Activated T-cell treated with anti-CD3 and anti-CD28 coated beads, Interleukin-2, amount 50 U/mL, for 4 hours (primary cell): ENCODE measurements at regions not wholly inside any gene's neighbourhood (a gene's known extent, or its start where the extent isn't known, plus 50 kb on each side); places are given as distances from the start of the nearest gene placed in this dataset.

Experiments
- ATAC-seq, 2 donors: fragments of 200-7000 bp; cut with Tn5 transposase; one replicate each; pipeline ENCODE4 v1.10.0; 2021
- DNase-seq: peaks from one replicate; pipeline ENCODE4 v3.0.0-alpha.2; 2020
- H3K27me3 Mint-ChIP-seq: one replicate; pipeline ENCODE4 v1.8.0; 2021; ENCODE audit warnings: low read depth, mixed read lengths
- H3K36me3 Mint-ChIP-seq: one replicate; pipeline ENCODE4 v1.8.0; 2022; ENCODE audit warnings: mixed read lengths; ENCODE audit not compliant: insufficient read depth
- H3K4me1 Mint-ChIP-seq: one replicate; pipeline ENCODE4 v1.8.0; 2021; ENCODE audit warnings: low read depth, mixed read lengths
- H3K4me3 Mint-ChIP-seq: one replicate; pipeline ENCODE4 v1.8.0; 2021; ENCODE audit warnings: mild to moderate bottlenecking, moderate library complexity, mixed read lengths
- H3K9me3 Mint-ChIP-seq: one replicate; pipeline ENCODE4 v1.8.0; 2021; ENCODE audit warnings: mixed read lengths

DNA sequence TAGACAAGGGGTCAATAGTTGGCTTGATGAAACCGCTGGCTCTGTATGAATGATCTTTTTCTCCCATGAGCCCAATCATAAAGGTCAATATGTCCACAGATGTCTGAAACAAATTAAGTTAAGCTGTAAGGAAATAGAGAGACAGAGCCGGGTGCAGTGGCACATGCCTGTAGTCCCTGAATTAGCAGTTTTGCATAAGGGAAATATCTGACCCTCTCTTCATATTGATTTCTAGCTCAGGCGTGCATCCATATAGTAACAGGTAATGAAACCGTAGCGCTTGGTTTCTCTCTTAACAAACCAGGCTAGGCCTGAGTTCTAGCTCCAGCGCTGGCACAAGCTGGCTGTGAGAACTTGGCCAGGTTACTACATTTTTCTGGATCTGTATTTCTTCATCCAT lies 118.1 kb upstream of the ERCC6L2 start:
- DNase-seq, result no peak
- Mint-ChIP-seq H3K36me3 (no peaks in the 10 kb centered on the region), H3K4me1 (no peaks in the 10 kb centered on the region), H3K27me3 (peaks cover 2% of the 10 kb centered on the region), H3K4me3 (no peak overlapping the region), H3K9me3 (no peaks in the 10 kb centered on the region)
- no peak for ATAC-seq

DNA sequence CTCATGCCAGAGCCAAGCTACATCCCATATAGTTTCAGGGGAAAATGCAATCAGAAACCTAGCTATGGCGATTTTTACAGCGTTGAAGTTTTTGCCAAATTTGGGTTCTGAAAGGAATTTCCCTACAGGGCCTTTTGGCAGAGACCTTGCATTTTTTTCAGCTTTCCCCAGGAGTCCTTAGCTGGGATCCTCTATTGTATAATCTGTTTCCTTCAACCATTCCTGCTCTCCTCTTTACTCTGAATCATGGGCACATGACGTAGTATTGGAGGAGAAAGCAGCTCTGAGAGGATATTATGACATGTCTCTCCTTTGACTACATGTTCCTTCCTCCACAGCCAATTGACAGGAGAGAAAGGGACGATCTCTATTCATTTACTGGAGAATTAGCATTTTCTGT lies 118.5 kb upstream of the ERCC6L2 start:
- Mint-ChIP-seq H3K9me3 (no peaks in the 10 kb centered on the region), H3K27me3 (peaks cover 2% of the 10 kb centered on the region), H3K4me3 (no peak overlapping the region), H3K4me1 (no peaks in the 10 kb centered on the region), H3K36me3 (no peaks in the 10 kb centered on the region)
- ATAC-seq (no peak), DNase-seq (no peak)

DNA sequence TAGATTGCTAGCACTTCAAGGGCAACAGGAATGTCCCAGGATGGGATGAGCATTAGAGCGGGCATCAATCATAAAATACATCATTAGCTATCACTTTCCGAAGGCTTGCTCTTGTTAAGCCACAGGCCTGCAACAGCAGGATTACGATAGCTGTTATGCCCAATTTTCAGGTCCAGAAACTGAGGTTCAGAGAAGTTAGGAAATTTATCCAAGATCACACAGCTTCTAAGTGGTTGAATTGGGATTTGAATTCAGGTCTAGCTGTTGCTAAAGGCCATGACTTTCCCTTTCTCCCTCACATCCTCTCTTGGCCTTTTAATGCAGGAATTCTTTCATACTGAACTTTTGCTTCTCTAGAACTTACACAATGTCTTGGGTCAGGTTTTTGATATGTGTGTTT lies 119.4 kb upstream of the ERCC6L2 start:
- H3K4me1 Mint-ChIP-seq, result peaks cover 1% of the 10 kb centered on the region
- H3K4me3 Mint-ChIP-seq, result no peak overlapping the region
- H3K36me3 Mint-ChIP-seq, result no peaks in the 10 kb centered on the region
- ATAC-seq, result no peak
- H3K9me3 Mint-ChIP-seq, result no peaks in the 10 kb centered on the region
- H3K27me3 Mint-ChIP-seq, result peaks cover 3% of the 10 kb centered on the region
- DNase-seq, result no peak

DNA sequence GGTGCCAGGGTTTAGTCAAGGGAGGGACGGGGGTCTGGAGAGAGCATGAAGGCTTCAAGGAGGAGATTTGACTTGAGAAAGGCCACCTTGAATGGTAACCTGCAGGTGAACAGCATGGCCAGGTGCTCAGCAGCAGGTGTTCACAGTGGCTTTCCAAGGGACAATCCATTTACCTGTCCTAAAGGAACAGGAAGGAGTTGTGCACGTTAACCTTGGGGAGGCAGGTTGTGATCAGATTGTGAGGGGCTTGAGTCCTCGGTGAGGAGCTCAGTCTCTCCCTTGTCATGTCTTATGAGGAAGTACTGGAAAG lies 120.1 kb upstream of the ERCC6L2 start:
- no peak for ATAC-seq
- no peaks in the 10 kb centered on the region for H3K36me3 Mint-ChIP-seq
- no peaks in the 10 kb centered on the region for H3K9me3 Mint-ChIP-seq
- no peak for DNase-seq
- H3K27me3 Mint-ChIP-seq, result peaks cover 5% of the 10 kb centered on the region
- peaks cover 4% of the 10 kb centered on the region for H3K4me1 Mint-ChIP-seq
- no peak overlapping the region for H3K4me3 Mint-ChIP-seq

DNA sequence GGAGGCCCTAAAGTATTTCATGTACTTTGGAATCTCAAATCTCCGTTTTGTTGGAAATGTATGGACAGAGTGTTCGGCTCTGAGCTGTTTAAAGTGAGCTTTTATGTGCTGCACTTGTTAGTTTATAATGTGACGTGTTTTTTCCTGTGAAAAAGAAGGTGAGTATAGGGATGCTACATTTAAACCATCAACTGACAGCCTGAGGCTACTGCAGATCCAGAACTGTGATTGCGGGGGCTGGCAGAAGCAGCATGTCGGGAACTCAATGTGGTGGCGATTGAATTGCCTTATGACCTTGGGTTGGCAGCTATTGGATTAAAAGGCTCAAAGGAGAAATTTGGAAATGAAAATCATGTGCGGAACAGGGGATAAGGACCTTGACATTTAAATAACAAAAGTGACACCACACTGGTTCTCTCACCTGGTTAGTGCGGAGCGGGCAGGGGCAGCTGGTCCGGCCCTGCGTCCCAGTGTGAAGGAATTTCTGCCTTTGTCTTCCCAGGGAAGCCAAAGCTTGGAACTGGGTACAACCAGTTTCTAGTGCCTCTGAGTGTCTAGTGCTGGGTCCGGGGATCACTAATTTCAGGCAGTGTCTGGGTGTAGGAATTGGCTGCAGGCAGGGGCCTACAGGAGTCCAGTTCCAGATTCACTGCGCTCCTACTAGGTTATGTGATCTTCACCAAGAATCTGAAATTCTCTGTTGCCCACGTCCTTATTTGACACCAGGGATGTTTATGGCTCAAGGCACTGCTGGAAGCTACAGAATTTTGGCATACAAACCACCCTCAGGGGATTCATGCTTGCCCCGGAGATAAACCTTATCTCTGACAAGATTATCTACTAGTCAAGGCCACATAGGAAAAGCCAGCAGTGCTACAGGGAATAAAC lies 120.7 kb upstream of the ERCC6L2 start:
- H3K9me3 Mint-ChIP-seq, result no peaks in the 10 kb centered on the region
- ATAC-seq (no peak), DNase-seq (no peak)
- H3K36me3 Mint-ChIP-seq, result no peaks in the 10 kb centered on the region
- H3K4me3 Mint-ChIP-seq, result no peak overlapping the region
- peaks cover 7% of the 10 kb centered on the region for H3K4me1 Mint-ChIP-seq
- H3K27me3 Mint-ChIP-seq, result peaks cover 8% of the 10 kb centered on the region

DNA sequence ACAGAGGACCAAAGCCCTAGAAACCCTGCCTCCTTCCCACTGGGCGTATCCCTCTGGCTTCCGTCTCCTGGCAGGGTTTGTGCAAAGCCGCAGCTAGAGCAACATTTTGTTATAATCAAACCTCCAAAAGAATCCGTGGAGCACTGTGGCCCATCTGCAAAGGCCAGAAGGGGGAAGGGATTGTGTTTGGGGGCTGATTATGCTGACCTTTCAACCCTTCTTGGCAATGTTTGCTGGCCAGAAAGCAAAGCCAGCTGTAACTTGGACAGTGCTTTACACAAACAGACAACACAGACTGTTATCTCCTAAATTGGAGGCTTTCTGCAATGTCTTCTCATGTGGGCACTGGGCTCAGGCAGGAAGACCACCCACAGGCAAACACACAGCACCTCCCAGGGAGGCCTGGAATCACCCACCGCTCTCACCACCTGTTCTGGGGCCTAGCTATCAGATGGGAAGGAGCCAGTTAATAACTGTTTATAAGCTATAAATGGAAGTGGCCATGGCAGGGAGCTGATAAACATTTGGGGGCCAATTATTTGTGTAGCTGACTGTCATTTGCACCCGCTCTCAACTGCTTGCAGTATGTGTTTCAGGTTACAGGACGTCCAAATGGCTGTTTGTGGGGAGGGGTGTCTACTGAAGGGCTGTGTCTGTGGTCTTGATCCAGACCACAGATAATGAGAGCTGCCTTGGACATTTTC lies 121.6 kb upstream of the ERCC6L2 start:
- Mint-ChIP-seq H3K27me3 (peaks cover 12% of the 10 kb centered on the region), H3K4me1 (peaks cover 11% of the 10 kb centered on the region), H3K4me3 (no peak overlapping the region), H3K9me3 (no peaks in the 10 kb centered on the region), H3K36me3 (no peaks in the 10 kb centered on the region)
- DNase-seq (no peak), ATAC-seq (no peak)

DNA sequence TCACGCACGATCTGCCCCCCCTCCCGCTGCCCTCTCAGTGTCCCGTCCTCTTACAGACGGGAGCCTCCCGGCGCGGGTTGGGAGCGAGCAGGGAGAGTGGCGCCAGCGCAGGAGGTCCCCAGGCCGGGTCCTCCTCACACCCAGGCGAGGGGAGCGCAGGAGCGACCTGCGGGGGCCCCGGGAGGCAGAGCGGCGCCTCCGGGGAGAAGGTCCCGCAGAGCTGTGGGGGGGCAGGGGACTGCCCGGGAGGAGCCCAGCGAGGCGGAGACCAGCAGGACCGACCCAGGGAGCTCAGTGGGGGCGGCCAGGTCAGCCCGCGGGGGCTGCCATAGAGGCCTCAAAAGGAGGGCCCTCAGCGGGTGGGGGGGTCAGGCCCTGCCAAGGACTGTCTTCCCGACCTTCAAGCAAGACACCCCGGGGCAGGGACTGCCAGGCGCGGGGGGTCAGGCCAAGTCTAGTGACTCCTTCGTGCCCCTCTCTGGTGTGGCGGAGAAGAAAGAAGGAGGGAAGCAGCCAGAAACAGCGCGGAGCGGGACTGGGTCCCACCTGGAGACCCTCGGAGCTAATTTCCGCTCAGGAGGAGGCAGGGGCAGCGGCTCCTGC lies 123.3 kb upstream of the ERCC6L2 start:
- Mint-ChIP-seq H3K9me3 (no peaks in the 10 kb centered on the region), H3K36me3 (no peaks in the 10 kb centered on the region), H3K27me3 (peaks cover 12% of the 10 kb centered on the region), H3K4me3 (no peak overlapping the region), H3K4me1 (peaks cover 11% of the 10 kb centered on the region)
- DNase-seq (no peak), ATAC-seq (no peak)

DNA sequence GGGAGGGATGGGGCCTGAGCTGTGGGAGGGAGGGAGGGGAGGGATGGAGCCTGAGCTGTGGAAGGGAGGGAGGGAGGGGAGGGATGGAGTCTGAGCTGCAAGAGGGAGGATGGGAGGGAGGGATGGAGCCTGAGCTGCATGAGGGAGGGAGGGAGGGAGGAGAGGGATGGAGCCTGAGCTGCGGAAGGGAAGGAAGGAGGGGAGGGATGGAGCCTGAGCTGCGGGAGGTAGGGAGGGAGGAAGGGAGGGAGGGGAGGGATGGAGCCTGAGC lies 124.0 kb upstream of the ERCC6L2 start:
- DNase-seq (no peak), ATAC-seq (no peak)
- peaks cover 12% of the 10 kb centered on the region for H3K27me3 Mint-ChIP-seq
- no peak overlapping the region for H3K4me3 Mint-ChIP-seq
- H3K9me3 Mint-ChIP-seq, result no peaks in the 10 kb centered on the region
- H3K4me1 Mint-ChIP-seq, result peaks cover 11% of the 10 kb centered on the region
- no peaks in the 10 kb centered on the region for H3K36me3 Mint-ChIP-seq

DNA sequence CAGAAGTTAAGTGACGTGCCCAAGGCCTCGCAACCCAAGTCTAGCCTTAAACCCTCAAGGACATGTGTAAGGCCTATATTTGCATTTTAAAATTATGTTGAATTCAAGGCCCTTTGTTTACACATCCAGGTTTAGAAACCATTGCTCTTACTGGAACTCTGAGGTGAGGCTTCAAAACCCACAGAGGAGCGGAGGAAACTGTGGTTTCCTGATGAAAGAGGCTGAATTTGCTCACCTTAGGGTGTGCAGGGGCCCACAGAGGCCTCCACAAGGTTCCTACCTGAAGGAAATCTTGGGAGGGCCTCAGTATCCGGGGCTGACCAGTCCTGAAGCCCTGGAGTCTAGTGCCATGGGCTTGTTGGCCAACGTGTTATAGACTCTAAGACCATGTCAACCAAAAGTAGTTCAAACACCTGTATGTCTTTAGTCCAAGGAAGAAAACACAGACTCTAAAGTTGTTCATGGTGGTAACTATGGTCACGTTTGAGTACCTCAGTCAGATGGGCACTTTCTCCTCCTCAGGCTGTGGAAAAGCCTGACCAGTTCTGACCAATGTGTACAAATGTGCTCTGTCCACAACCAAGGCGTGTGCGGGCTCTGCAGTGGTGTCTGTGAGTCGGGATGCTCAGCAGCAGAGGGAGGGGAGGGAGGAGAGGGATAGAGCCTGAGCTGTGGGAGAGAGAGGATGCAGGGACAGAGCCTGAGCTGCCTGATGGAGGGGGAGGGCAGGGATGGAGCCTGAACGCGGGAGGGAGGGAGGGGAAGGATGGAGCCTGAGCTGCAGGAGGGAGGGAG lies 124.6 kb upstream of the ERCC6L2 start:
- H3K4me3 Mint-ChIP-seq, result no peak overlapping the region
- peak; percentile 56 to 74 for ATAC-seq
- H3K27me3 Mint-ChIP-seq, result peaks cover 12% of the 10 kb centered on the region
- H3K36me3 Mint-ChIP-seq, result no peaks in the 10 kb centered on the region
- DNase-seq, result no peak
- H3K9me3 Mint-ChIP-seq, result no peaks in the 10 kb centered on the region
- peaks cover 11% of the 10 kb centered on the region for H3K4me1 Mint-ChIP-seq

DNA sequence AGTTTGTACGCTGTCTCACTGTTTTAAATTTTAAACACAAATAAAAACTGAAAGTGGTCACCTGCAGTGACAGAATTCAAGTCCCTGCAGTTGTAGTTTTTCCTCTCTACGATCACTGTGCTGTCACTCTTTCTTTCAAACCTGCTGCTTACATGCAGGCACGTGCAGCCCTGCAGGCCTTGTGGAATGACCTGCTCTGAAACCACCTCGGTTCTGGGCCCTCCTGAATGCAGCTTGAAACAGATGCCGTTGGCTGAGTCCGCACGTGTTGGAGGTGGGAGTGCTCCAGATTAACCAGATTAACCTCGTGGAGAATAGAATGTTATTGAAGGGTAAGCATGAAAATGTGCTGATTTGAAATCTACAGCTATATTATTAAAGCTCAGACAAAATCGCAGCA lies 126.0 kb upstream of the ERCC6L2 start:
- Mint-ChIP-seq H3K27me3 (peaks cover 12% of the 10 kb centered on the region), H3K4me1 (peaks cover 11% of the 10 kb centered on the region), H3K36me3 (no peaks in the 10 kb centered on the region)

DNA sequence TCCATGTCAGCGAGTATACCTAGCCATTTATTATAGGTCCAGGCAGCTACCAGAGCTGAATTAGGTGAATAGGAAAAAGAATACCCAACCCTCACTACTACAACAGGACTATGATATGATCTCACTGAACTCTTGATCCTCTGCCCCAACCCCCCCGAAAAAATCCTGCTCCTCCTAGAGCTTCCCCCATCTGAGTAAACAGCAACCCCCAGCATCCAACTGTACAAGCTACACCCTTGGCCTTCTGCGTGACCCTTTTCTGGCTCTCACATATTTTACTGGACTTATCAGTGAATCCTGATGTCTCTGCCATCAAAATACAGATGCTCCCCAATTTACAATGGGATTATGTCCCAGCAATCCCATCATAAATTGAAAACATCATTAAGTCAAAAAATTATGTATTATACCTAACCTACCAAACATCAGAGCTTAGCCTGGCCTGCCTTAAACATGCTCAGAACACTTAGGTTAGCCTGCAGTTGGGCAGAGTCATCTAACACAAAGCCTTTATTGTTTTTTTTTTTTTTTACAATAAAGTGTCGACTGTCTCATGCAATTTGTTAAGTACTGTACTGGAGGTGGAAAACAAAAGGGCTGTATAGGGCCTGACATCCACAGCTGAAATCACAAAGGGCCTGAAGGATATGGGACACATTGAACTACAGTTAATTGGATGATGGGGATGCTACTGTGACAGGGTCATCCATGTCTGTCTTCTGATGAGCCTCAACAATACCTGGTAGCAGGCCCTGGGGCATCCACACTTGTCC lies 128.9 kb upstream of the ERCC6L2 start:
- no peak for DNase-seq
- ATAC-seq, result no peak
- peaks cover 12% of the 10 kb centered on the region for H3K27me3 Mint-ChIP-seq
- H3K9me3 Mint-ChIP-seq, result no peaks in the 10 kb centered on the region
- H3K36me3 Mint-ChIP-seq, result no peaks in the 10 kb centered on the region
- H3K4me3 Mint-ChIP-seq, result no peak overlapping the region
- peaks cover 11% of the 10 kb centered on the region for H3K4me1 Mint-ChIP-seq

More for the DNA sequence above, 126.0 kb upstream of the ERCC6L2 start:
- DNase-seq (no peak), ATAC-seq (no peak)
- no peaks in the 10 kb centered on the region for H3K9me3 Mint-ChIP-seq
- no peak overlapping the region for H3K4me3 Mint-ChIP-seq

DNA sequence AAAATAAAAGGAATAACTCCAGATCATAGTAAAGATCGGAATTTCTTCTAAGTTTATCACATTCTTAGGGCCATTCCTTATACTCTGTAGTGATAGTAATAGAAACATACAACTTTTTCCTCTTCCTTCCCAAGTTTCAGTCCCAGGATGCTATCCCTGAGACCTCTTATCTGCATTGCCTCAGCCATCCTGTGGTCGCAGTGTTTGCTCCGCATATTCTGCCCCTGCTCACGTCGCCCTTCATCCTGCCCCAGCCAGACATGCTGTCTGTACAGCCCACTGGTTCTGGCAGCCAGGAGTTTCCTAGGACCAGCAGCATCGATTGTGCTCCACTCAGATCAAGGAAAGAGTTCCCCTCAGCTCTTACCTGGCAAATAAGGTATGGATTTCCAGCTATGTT lies 132.7 kb upstream of the ERCC6L2 start:
- DNase-seq (no peak), ATAC-seq (no peak)
- Mint-ChIP-seq H3K27me3 (peaks cover 2% of the 10 kb centered on the region), H3K4me3 (no peak overlapping the region), H3K4me1 (peaks cover 3% of the 10 kb centered on the region), H3K9me3 (no peaks in the 10 kb centered on the region), H3K36me3 (no peaks in the 10 kb centered on the region)

DNA sequence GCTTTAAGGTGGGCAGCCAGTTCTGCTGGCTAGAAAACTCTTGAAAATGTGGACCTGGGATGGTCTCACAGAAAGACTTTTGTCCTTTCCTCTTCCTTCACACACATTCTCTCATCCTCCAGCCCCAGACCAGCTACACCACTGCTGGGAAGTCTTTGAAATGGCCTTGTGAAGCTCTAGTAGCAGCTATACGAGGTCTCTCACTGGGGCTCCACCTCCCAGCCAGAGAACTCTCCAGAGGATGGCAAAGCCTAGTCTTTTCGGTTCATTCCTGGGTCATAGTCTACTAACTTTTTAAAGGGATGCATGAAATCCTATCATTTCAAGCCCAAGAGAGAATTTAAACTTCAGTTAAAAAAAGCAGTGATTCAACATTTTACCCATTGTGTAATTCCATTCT lies 133.9 kb upstream of the ERCC6L2 start:
- peaks cover 3% of the 10 kb centered on the region for H3K4me1 Mint-ChIP-seq
- DNase-seq, result no peak
- peaks cover 4% of the 10 kb centered on the region for H3K27me3 Mint-ChIP-seq
- H3K4me3 Mint-ChIP-seq, result no peak overlapping the region
- no peak for ATAC-seq
- H3K9me3 Mint-ChIP-seq, result no peaks in the 10 kb centered on the region
- H3K36me3 Mint-ChIP-seq, result no peaks in the 10 kb centered on the region
